Activated T-cell treated with anti-CD3 and anti-CD28 coated beads, Interleukin-2, amount 50 U/mL, for 4 hours (primary cell): ENCODE measurements at regions not wholly inside any gene's neighbourhood (a gene's known extent, or its start where the extent isn't known, plus 50 kb on each side); places are given as distances from the start of the nearest gene placed in this dataset.

ENCODE experiments used
- ATAC-seq, 2 donors: fragments of 200-7000 bp; cut with Tn5 transposase; one replicate each; pipeline ENCODE4 v1.10.0; 2021
- DNase-seq: peaks from one replicate; pipeline ENCODE4 v3.0.0-alpha.2; 2020
- H3K27me3 Mint-ChIP-seq: one replicate; pipeline ENCODE4 v1.8.0; 2021; ENCODE audit warnings: low read depth, mixed read lengths
- H3K36me3 Mint-ChIP-seq: one replicate; pipeline ENCODE4 v1.8.0; 2022; ENCODE audit warnings: mixed read lengths; ENCODE audit not compliant: insufficient read depth
- H3K4me1 Mint-ChIP-seq: one replicate; pipeline ENCODE4 v1.8.0; 2021; ENCODE audit warnings: low read depth, mixed read lengths
- H3K4me3 Mint-ChIP-seq: one replicate; pipeline ENCODE4 v1.8.0; 2021; ENCODE audit warnings: mild to moderate bottlenecking, moderate library complexity, mixed read lengths
- H3K9me3 Mint-ChIP-seq: one replicate; pipeline ENCODE4 v1.8.0; 2021; ENCODE audit warnings: mixed read lengths

GRCh38 chr13:34290661-34291060 is 472.7 kb downstream of the RFC3 start:
- DNase-seq (no peak), ATAC-seq (no peak)
- Mint-ChIP-seq H3K4me3 (no peak overlapping the region), H3K9me3 (peaks cover 3% of the 10 kb centered on the region), H3K27me3 (no peaks in the 10 kb centered on the region), H3K36me3 (no peaks in the 10 kb centered on the region), H3K4me1 (no peaks in the 10 kb centered on the region)

- peaks cover 2% of the 10 kb centered on the region for H3K27me3 Mint-ChIP-seq
- ATAC-seq = no peak
- no peak for DNase-seq
- H3K9me3 Mint-ChIP-seq = peaks cover 5% of the 10 kb centered on the region
- H3K4me3 Mint-ChIP-seq = no peak overlapping the region
- H3K36me3 Mint-ChIP-seq = no peaks in the 10 kb centered on the region
- no peaks in the 10 kb centered on the region for H3K4me1 Mint-ChIP-seq
Observed at GRCh38 chr13:34294483-34295129, 476.7 kb downstream of the RFC3 start.

GRCh38 chr13:34300559-34300958 is 482.6 kb downstream of the RFC3 start:
- no peak overlapping the region for H3K4me3 Mint-ChIP-seq
- DNase-seq = no peak
- no peak for ATAC-seq
- H3K4me1 Mint-ChIP-seq = no peaks in the 10 kb centered on the region
- H3K9me3 Mint-ChIP-seq = peaks cover 15% of the 10 kb centered on the region
- H3K27me3 Mint-ChIP-seq = peaks cover 2% of the 10 kb centered on the region
- no peaks in the 10 kb centered on the region for H3K36me3 Mint-ChIP-seq

- DNase-seq (no peak), ATAC-seq (no peak)
- peaks cover 2% of the 10 kb centered on the region for H3K27me3 Mint-ChIP-seq
- H3K4me3 Mint-ChIP-seq = no peak overlapping the region
- H3K36me3 Mint-ChIP-seq = no peaks in the 10 kb centered on the region
- H3K4me1 Mint-ChIP-seq = no peaks in the 10 kb centered on the region
- H3K9me3 Mint-ChIP-seq = peaks cover 15% of the 10 kb centered on the region
Observed at GRCh38 chr13:34302596-34302995, 484.6 kb downstream of the RFC3 start.

GRCh38 chr13:34303346-34303745 is 485.4 kb downstream of the RFC3 start:
- Mint-ChIP-seq H3K27me3 (peaks cover 2% of the 10 kb centered on the region), H3K9me3 (peaks cover 15% of the 10 kb centered on the region), H3K36me3 (no peaks in the 10 kb centered on the region), H3K4me3 (no peak overlapping the region), H3K4me1 (no peaks in the 10 kb centered on the region)
- DNase-seq = no peak
- no peak for ATAC-seq

GRCh38 chr13:34307607-34308006 is 489.7 kb downstream of the RFC3 start:
- ATAC-seq = no peak

GRCh38 chr13:34308725-34309124 is 490.8 kb downstream of the RFC3 start:
- H3K4me1 Mint-ChIP-seq = no peaks in the 10 kb centered on the region
- H3K36me3 Mint-ChIP-seq = no peaks in the 10 kb centered on the region
- no peak overlapping the region for H3K4me3 Mint-ChIP-seq
- DNase-seq (no peak), ATAC-seq (no peak)
- H3K9me3 Mint-ChIP-seq = peaks cover 4% of the 10 kb centered on the region
- no peaks in the 10 kb centered on the region for H3K27me3 Mint-ChIP-seq

More at GRCh38 chr13:34307607-34308006, 489.7 kb downstream of the RFC3 start:
- no peak for DNase-seq
- Mint-ChIP-seq H3K4me3 (no peak overlapping the region), H3K9me3 (peaks cover 4% of the 10 kb centered on the region), H3K36me3 (no peaks in the 10 kb centered on the region), H3K4me1 (no peaks in the 10 kb centered on the region), H3K27me3 (no peaks in the 10 kb centered on the region)

GRCh38 chr13:34310539-34310938 is 492.6 kb downstream of the RFC3 start:
- Mint-ChIP-seq H3K27me3 (no peaks in the 10 kb centered on the region), H3K4me1 (no peaks in the 10 kb centered on the region), H3K4me3 (no peak overlapping the region), H3K36me3 (no peaks in the 10 kb centered on the region), H3K9me3 (no peaks in the 10 kb centered on the region)
- no peak for DNase-seq
- ATAC-seq = no peak

GRCh38 chr13:34311251-34311650 is 493.3 kb downstream of the RFC3 start:
- H3K36me3 Mint-ChIP-seq = no peaks in the 10 kb centered on the region
- no peaks in the 10 kb centered on the region for H3K27me3 Mint-ChIP-seq
- DNase-seq = no peak

GRCh38 chr13:34312578-34312977 is 494.6 kb downstream of the RFC3 start:
- no peak for ATAC-seq
- DNase-seq = no peak
- H3K4me3 Mint-ChIP-seq = no peak overlapping the region
- no peaks in the 10 kb centered on the region for H3K4me1 Mint-ChIP-seq
- peaks cover 4% of the 10 kb centered on the region for H3K9me3 Mint-ChIP-seq
- H3K36me3 Mint-ChIP-seq = no peaks in the 10 kb centered on the region
- no peaks in the 10 kb centered on the region for H3K27me3 Mint-ChIP-seq

More at GRCh38 chr13:34311251-34311650, 493.3 kb downstream of the RFC3 start:
- Mint-ChIP-seq H3K4me3 (no peak overlapping the region), H3K4me1 (no peaks in the 10 kb centered on the region), H3K9me3 (no peaks in the 10 kb centered on the region)
- ATAC-seq = no peak

- Mint-ChIP-seq H3K36me3 (no peaks in the 10 kb centered on the region), H3K4me3 (no peak overlapping the region), H3K4me1 (no peaks in the 10 kb centered on the region), H3K27me3 (no peaks in the 10 kb centered on the region), H3K9me3 (peaks cover 8% of the 10 kb centered on the region)
- DNase-seq (no peak), ATAC-seq (no peak)
Observed at GRCh38 chr13:34320084-34320483, 502.1 kb downstream of the RFC3 start.

GRCh38 chr13:34322014-34322742 is 504.2 kb downstream of the RFC3 start:
- DNase-seq (no peak), ATAC-seq (no peak)
- Mint-ChIP-seq H3K4me1 (no peaks in the 10 kb centered on the region), H3K4me3 (no peak overlapping the region), H3K36me3 (no peaks in the 10 kb centered on the region), H3K9me3 (peaks cover 4% of the 10 kb centered on the region), H3K27me3 (no peaks in the 10 kb centered on the region)

- Mint-ChIP-seq H3K9me3 (peaks cover 9% of the 10 kb centered on the region), H3K36me3 (no peaks in the 10 kb centered on the region), H3K4me3 (no peak overlapping the region), H3K4me1 (no peaks in the 10 kb centered on the region), H3K27me3 (no peaks in the 10 kb centered on the region)
- ATAC-seq = no peak
- DNase-seq = no peak
Observed at GRCh38 chr13:34322743-34323074, 504.8 kb downstream of the RFC3 start.

GRCh38 chr13:34335014-34336007 is 517.4 kb downstream of the RFC3 start:
- Mint-ChIP-seq H3K9me3 (peaks cover 14% of the 10 kb centered on the region), H3K4me3 (no peak overlapping the region), H3K27me3 (no peaks in the 10 kb centered on the region), H3K36me3 (no peaks in the 10 kb centered on the region), H3K4me1 (no peaks in the 10 kb centered on the region)
- DNase-seq (no peak), ATAC-seq (no peak)
